Right atrium auricular region (tissue), 2 donors: ENCODE measurements at regions not wholly inside any gene's neighbourhood (a gene's known extent, or its start where the extent isn't known, plus 50 kb on each side); places are given as distances from the start of the nearest gene placed in this dataset.
"Not testable (repeated sequence)": the region's sequence is repeated elsewhere in the genome, so short reads cannot be mapped to it uniquely, and the experiment has no call there.

Experiments used
- DNase-seq: peaks from one replicate; pipeline ENCODE4 v3.0.0-alpha.2; 2019; ENCODE audit warnings: low spot score
- H3K27ac ChIP-seq, 2 donors: fragments of 200-600 bp; sonication (generic); 1 replicate in 1 of 2; 2 replicates in 1 of 2; pipeline ENCODE4 v1.5.1; 2016 to 2019
- H3K27me3 ChIP-seq, 2 donors: fragments of 200-600 bp; sonication (generic); one replicate each; pipeline versions ENCODE4 v1.5.1 to v1.6.0; 2017 to 2019
- H3K36me3 ChIP-seq: fragments of 200-600 bp; sonication (generic); one replicate; pipeline ENCODE4 v1.5.1; 2016
- H3K4me1 ChIP-seq, 2 donors: fragments of 200-600 bp; sonication (generic); one replicate each; pipeline versions ENCODE4 v1.5.1 to v1.6.0; 2017 to 2019
- H3K4me3 ChIP-seq, 2 donors: fragments of 200-600 bp; sonication (generic); 1 replicate in 1 of 2; 2 replicates in 1 of 2; pipeline ENCODE4 v1.5.1; 2017 to 2019; ENCODE audit warnings: mild to moderate bottlenecking in 1 of 2, moderate library complexity in 1 of 2
- H3K9me3 ChIP-seq, 2 donors: fragments of 200-600 bp; sonication (generic); one replicate each; pipeline ENCODE4 v1.5.1; 2019
- CTCF ChIP-seq, 2 donors: fragments of 200-600 bp; sonication (generic); IDR thresholded peaks; one replicate each; pipeline ENCODE4 v1.5.1; 2019; ENCODE audit warnings: antibody characterized with exemption in 2 of 2

DNA sequence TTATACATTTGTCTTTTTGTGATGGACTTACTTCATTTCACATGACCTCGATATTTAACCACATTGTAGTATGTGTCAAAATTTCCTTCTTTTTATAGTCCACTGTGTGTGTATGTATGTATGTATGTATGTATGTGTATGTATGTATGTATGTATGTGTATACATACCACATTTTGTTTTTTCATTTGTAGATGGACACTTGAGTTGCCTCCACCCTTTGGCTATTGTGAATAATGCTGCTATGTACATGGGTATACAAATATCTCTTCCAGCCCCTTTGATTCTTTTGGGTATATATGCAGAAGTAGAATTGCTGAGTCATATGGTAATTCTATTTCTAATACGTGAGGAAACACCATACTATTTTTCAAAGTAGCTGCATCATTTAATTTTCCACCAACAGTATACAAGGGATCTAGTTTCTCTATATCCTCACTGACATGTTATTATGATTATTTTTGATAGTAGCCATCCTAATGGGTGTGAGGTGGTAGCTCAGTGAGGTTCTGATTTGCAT is 228.2 kb downstream of the OPA1 start:
- no peaks in the 10 kb centered on the region for H3K9me3 ChIP-seq
- H3K36me3 ChIP-seq = no peaks in the 10 kb centered on the region
- no peak for DNase-seq
- TF ChIP-seq CTCF (IDR thresholded peaks at IDR 0.05) = no peak
- peaks cover 0 to 11% of the 10 kb centered on the region in 2 donors for H3K4me1 ChIP-seq
- H3K27me3 ChIP-seq = no peaks in the 10 kb centered on the region
- H3K27ac ChIP-seq = no peak overlapping the region
- no peak overlapping the region for H3K4me3 ChIP-seq

DNA sequence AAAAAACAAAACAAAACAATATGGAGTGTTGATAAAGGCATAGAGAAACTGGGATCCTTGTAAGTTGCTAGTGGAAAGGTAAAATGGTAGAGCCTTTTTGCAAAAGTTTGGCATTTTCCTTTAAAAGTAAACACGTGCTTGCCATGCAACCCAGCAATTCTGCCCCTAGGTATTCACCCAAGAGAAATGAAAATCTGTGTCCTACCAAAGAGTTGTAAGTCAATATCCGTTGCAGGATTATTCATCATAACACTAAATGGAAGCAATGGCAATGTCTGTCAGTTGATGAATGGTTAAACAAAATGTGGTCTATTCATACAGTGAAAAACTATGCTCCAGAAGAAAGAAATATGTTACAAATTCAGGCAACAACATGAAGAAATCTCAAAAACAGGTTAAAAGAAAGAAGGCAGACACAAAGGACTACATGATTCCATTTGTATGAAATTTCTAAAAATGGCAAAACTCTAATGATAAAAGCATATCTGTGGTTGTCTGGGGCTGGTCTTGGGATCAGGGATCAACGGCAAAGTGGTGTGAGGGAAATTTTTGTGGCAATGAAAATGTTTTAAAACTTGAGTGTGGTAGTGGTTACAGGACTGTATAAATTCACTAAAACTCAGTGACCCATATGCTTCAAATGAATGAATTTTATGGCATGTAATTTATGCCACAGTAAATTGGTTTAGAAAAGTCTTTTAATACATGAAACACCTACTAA is 229.6 kb downstream of the OPA1 start:
- Histone ChIP-seq H3K27ac (no peak overlapping the region), H3K9me3 (no peaks in the 10 kb centered on the region), H3K4me3 (no peak overlapping the region), H3K36me3 (no peaks in the 10 kb centered on the region), H3K27me3 (no peaks in the 10 kb centered on the region), H3K4me1 (peaks cover 0 to 6% of the 10 kb centered on the region in 2 donors)
- no peak for TF ChIP-seq CTCF (IDR thresholded peaks at IDR 0.05)
- no peak for DNase-seq

DNA sequence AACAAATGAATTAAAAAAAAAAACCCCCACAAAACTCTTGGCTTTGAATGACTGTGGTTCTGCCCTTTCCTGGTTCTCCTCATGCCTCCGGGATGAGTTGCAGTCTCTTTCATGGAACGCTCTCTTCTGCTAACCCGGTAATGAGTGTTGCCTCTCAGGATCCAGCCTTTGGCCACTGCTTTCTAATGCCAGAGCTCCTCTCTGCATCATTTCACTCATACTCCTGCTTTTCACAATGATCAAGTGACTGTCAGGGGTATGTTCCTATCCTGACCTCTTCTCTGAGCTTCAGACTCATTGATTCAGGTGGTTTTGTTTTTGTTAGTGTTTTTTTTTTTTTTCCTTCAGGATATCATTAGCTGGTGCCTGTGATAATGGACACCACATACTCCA is 230.2 kb downstream of the OPA1 start:
- H3K36me3 ChIP-seq, DNase-seq, H3K27me3 ChIP-seq, H3K27ac ChIP-seq, H3K4me3 ChIP-seq, H3K9me3 ChIP-seq, H3K4me1 ChIP-seq: not testable (repeated sequence)

GRCh38 chr3:193824365-193824764 is 231.4 kb downstream of the OPA1 start:
- no peaks in the 10 kb centered on the region for H3K9me3 ChIP-seq
- TF ChIP-seq CTCF (IDR thresholded peaks at IDR 0.05) = no peak
- H3K27me3 ChIP-seq = no peaks in the 10 kb centered on the region
- no peak overlapping the region for H3K27ac ChIP-seq
- no peak overlapping the region for H3K4me3 ChIP-seq
- no peaks in the 10 kb centered on the region for H3K36me3 ChIP-seq
- H3K4me1 ChIP-seq = peaks cover 0 to 6% of the 10 kb centered on the region in 2 donors
- DNase-seq = no peak

DNA sequence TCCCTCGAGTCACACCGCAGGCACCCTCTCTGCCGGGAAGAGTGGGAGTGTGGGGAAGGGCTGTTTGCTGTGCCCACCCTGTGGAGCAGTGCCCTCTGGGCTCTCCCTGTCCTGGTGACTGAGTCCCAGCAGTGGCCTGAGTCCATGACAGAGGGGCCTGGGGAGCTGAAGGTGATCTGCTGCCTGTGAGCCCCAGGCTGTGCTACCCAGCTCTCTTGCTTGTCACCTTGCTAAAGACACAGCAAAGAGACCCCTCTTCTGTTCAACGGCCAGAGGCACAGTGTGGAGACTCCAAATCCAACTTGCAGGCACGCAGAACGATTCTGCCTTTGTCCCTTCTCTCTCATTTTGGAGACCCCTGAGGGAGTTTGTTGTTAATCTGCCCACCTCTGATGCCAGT is 232.6 kb downstream of the OPA1 start:
- Histone ChIP-seq H3K9me3 (no peaks in the 10 kb centered on the region), H3K27ac (no peak overlapping the region), H3K36me3 (no peaks in the 10 kb centered on the region), H3K4me3 (no peak overlapping the region), H3K27me3 (no peaks in the 10 kb centered on the region), H3K4me1 (peaks cover 0 to 6% of the 10 kb centered on the region in 2 donors)
- TF ChIP-seq CTCF (IDR thresholded peaks at IDR 0.05) = no peak
- no peak for DNase-seq

- peak; percentile 62 for DNase-seq
- TF ChIP-seq CTCF (IDR thresholded peaks at IDR 0.05) = no peak
- H3K4me1 ChIP-seq = peaks cover 0 to 6% of the 10 kb centered on the region in 2 donors
- H3K27ac ChIP-seq = no peak overlapping the region
- H3K4me3 ChIP-seq = no peak overlapping the region
- H3K36me3 ChIP-seq = no peaks in the 10 kb centered on the region
- no peaks in the 10 kb centered on the region for H3K9me3 ChIP-seq
- H3K27me3 ChIP-seq = no peaks in the 10 kb centered on the region
These were observed 233.3 kb downstream of the OPA1 start for GRCh38 chr3:193826159-193826795.
